GM18909 (cell line): ENCODE measurements at regions not wholly inside any gene's neighbourhood (a gene's known extent, or its start where the extent isn't known, plus 50 kb on each side); places are given as distances from the start of the nearest gene placed in this dataset.

Experiments used
- ATAC-seq: cut with Tn5 transposase; IDR thresholded peaks from one replicate; pipeline ENCODE4 v1.9.1; 2021; ENCODE audit warnings: mild to moderate bottlenecking; ENCODE audit not compliant: unreplicated experiment, poor library complexity

GRCh38 chr10:131009791-131010190 is 301.7 kb downstream of the TCERG1L start:
- ATAC-seq: no peak

- ATAC-seq: no peak
Observed at GRCh38 chr10:131010965-131011575, 300.5 kb downstream of the TCERG1L start.

- no peak for ATAC-seq
Observed at GRCh38 chr10:131011936-131012640, 299.4 kb downstream of the TCERG1L start.

GRCh38 chr10:131012641-131012985 is 298.9 kb downstream of the TCERG1L start:
- no peak for ATAC-seq

- no peak for ATAC-seq
Observed at GRCh38 chr10:131013281-131013912, 298.1 kb downstream of the TCERG1L start.

- no peak for ATAC-seq
Observed at GRCh38 chr10:131014271-131014670, 297.2 kb downstream of the TCERG1L start.

GRCh38 chr10:131015271-131015670 is 296.2 kb downstream of the TCERG1L start:
- ATAC-seq: no peak

GRCh38 chr10:131016556-131016955 is 295.0 kb downstream of the TCERG1L start:
- ATAC-seq: no peak

GRCh38 chr10:131017566-131018285 is 293.8 kb downstream of the TCERG1L start:
- no peak for ATAC-seq

GRCh38 chr10:131018886-131019500 is 292.5 kb downstream of the TCERG1L start:
- ATAC-seq: no peak

GRCh38 chr10:131019696-131020095 is 291.8 kb downstream of the TCERG1L start:
- ATAC-seq: no peak

- ATAC-seq: no peak
Observed at GRCh38 chr10:131020775-131021174, 290.7 kb downstream of the TCERG1L start.

GRCh38 chr10:131021246-131021895 is 290.1 kb downstream of the TCERG1L start:
- no peak for ATAC-seq

- no peak for ATAC-seq
Observed at GRCh38 chr10:131021969-131022368, 289.6 kb downstream of the TCERG1L start.

- ATAC-seq: no peak
Observed at GRCh38 chr10:131022369-131022768, 289.2 kb downstream of the TCERG1L start.

GRCh38 chr10:131022981-131023380 is 288.5 kb downstream of the TCERG1L start:
- ATAC-seq: no peak

- no peak for ATAC-seq
Observed at GRCh38 chr10:131024259-131025131, 287.0 kb downstream of the TCERG1L start.

GRCh38 chr10:131025333-131025732 is 286.2 kb downstream of the TCERG1L start:
- no peak for ATAC-seq

- ATAC-seq: no peak
Observed at GRCh38 chr10:131027256-131027655, 284.3 kb downstream of the TCERG1L start.
